ENCODE measurements at regions not wholly inside any gene's neighbourhood (a gene's known extent, or its start where the extent isn't known, plus 50 kb on each side); places are given as distances from the start of the nearest gene placed in this dataset.

DNA sequence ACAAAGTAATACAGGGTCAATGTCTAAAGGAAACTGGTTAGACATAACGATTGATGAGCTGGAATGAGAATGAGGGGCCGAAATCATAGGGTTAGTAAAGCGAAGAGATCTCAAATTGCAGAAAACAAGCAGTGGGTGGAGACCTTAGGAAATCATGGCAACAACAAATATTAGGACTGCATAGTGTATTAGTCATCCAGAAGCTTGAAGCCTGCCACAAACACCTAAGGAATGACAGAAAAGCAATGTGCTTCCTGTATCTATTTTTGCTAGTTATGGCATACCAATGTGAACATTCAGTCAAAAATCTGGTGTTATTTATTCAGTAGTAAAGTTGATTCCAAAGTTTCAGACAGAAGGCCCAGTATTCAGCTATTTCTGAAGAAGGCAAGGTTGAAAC, 410.9 kb upstream of the CT83 start:
- Histone ChIP-seq H3K4me1 (ENCODE audit: control extremely low read depth in 1 of 4, control insufficient read depth in 4 of 4, insufficient read depth in 4 of 4, low read length in 3 of 4) (no peaks in the 10 kb centered on the region), H3K4me3 (ENCODE audit: control insufficient read depth in 1 of 7, extremely low read depth in 1 of 7, insufficient read depth in 4 of 7, low read depth in 2 of 7, low read length in 6 of 7) (no peak overlapping the region), H3K27ac (ENCODE audit: insufficient read depth in 1 of 2, low read depth in 1 of 2, low read length in 2 of 2, poor library complexity in 1 of 2, severe bottlenecking in 2 of 2) (no peak overlapping the region), H3K27me3 (replicated peaks in 2 of 5; ENCODE audit: control insufficient read depth in 4 of 5, insufficient read depth in 5 of 5, low read length in 4 of 5) (no peaks in the 10 kb centered on the region), H3K36me3 (ENCODE audit: control insufficient read depth in 4 of 4, insufficient read depth in 4 of 4, low read length in 3 of 4) (no peaks in the 10 kb centered on the region), H3K9me3 (ENCODE audit: control extremely low read depth in 1 of 5, control insufficient read depth in 4 of 5, insufficient read depth in 2 of 5, low read depth in 1 of 5, low read length in 4 of 5) (no peaks in the 10 kb centered on the region)
- ChIA-PET POLR2A (no interaction called here), CTCF (no interaction called here)
- DNase-seq: no peak
- WGBS (ENCODE audit: insufficient coverage): 83% methylated on average over 3 of the region's 3 CpGs

DNA sequence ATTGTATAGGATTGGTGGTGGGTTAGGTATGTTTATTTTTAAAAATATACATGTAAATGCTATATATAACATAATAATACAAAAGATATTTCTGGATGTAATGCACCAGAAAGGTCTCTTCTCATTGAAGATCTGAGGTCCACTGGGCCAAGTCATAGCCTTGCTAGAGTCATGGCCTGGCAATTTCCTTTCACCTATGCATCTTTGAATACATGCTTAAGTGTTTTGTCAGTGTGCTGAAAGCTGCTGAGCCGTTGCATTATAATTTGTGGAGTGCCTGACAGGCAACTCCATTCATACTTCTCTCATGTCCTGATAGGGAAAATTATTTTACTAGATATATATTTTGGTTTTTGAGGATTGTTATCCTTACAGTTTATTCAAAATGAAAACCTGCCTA, 410.2 kb upstream of the CT83 start:
- WGBS (ENCODE audit: insufficient coverage): no CpG with 5 or more reads among the region's 1 CpG
- ChIA-PET CTCF (no interaction called here), POLR2A (no interaction called here)
- H3K27ac ChIP-seq (ENCODE audit: insufficient read depth in 1 of 2, low read depth in 1 of 2, low read length in 2 of 2, poor library complexity in 1 of 2, severe bottlenecking in 2 of 2): no peak overlapping the region
- no peak overlapping the region for H3K4me3 ChIP-seq (ENCODE audit: control insufficient read depth in 1 of 7, extremely low read depth in 1 of 7, insufficient read depth in 4 of 7, low read depth in 2 of 7, low read length in 6 of 7)
- no peaks in the 10 kb centered on the region for H3K27me3 ChIP-seq (replicated peaks in 2 of 5; ENCODE audit: control insufficient read depth in 4 of 5, insufficient read depth in 5 of 5, low read length in 4 of 5)
- no peak for DNase-seq
- H3K36me3 ChIP-seq (ENCODE audit: control insufficient read depth in 4 of 4, insufficient read depth in 4 of 4, low read length in 3 of 4): no peaks in the 10 kb centered on the region
- H3K4me1 ChIP-seq (ENCODE audit: control extremely low read depth in 1 of 4, control insufficient read depth in 4 of 4, insufficient read depth in 4 of 4, low read length in 3 of 4): no peaks in the 10 kb centered on the region
- H3K9me3 ChIP-seq (ENCODE audit: control extremely low read depth in 1 of 5, control insufficient read depth in 4 of 5, insufficient read depth in 2 of 5, low read depth in 1 of 5, low read length in 4 of 5): no peaks in the 10 kb centered on the region

DNA sequence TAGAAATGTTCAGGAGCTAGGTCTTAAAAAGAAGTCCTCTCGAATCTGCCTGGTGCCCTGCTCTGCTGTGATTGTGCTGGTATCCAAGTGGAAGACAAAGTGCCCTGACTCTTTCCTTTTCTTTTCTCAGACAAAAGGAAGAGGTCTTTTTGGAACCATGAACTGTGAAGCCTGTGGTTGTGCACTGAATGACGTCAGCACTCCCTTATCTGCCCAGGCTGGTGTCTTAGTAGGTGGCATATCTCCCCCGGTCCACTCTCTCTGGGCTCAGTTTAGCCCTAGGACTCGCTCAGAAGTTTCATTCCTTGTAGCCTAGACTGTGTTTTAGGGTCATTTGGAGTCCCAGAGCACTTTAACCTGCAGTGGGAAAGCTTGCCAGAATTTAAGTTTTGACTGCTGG, 400.3 kb upstream of the CT83 start:
- 67% methylated on average over 4 of the region's 4 CpGs for WGBS (ENCODE audit: insufficient coverage)
- CTCF ChIA-PET: no interaction called here
- no peaks in the 10 kb centered on the region for H3K9me3 ChIP-seq (ENCODE audit: control extremely low read depth in 1 of 5, control insufficient read depth in 4 of 5, insufficient read depth in 2 of 5, low read depth in 1 of 5, low read length in 4 of 5)
- no peak overlapping the region for H3K27ac ChIP-seq (ENCODE audit: insufficient read depth in 1 of 2, low read depth in 1 of 2, low read length in 2 of 2, poor library complexity in 1 of 2, severe bottlenecking in 2 of 2)
- no peak overlapping the region for H3K4me3 ChIP-seq (ENCODE audit: control insufficient read depth in 1 of 7, extremely low read depth in 1 of 7, insufficient read depth in 4 of 7, low read depth in 2 of 7, low read length in 6 of 7)
- H3K36me3 ChIP-seq (ENCODE audit: control insufficient read depth in 4 of 4, insufficient read depth in 4 of 4, low read length in 3 of 4): no peaks in the 10 kb centered on the region
- no peak for DNase-seq
- POLR2A ChIA-PET: interaction anchor here (0.6 kb wide), 1 partner anchor 329 kb away, joined by 3 read pairs; no protein-coding TSS in a partner anchor
- H3K4me1 ChIP-seq (ENCODE audit: control extremely low read depth in 1 of 4, control insufficient read depth in 4 of 4, insufficient read depth in 4 of 4, low read length in 3 of 4): no peaks in the 10 kb centered on the region
- no peaks in the 10 kb centered on the region for H3K27me3 ChIP-seq (replicated peaks in 2 of 5; ENCODE audit: control insufficient read depth in 4 of 5, insufficient read depth in 5 of 5, low read length in 4 of 5)

DNA sequence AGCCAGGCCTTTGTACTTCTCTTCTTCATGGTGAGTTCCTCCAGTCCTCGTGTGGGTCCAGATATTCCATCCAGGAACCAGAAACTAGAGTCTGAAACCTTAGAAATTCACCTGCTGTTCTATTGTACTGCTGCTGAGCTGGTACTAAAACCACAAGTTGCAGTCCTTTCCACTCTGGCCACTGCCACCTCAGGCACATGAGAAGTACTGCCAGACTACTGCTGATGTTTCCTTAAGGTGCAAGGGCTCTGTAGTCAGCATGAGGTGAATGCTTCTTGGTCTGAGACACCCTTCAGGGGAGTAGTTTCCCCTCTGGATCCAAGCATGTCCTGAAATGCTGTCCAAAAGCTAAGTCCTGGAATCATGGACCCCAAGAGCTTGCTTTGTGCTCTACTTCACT, 399.6 kb upstream of the CT83 start:
- H3K4me3 ChIP-seq (ENCODE audit: control insufficient read depth in 1 of 7, extremely low read depth in 1 of 7, insufficient read depth in 4 of 7, low read depth in 2 of 7, low read length in 6 of 7): no peak overlapping the region
- no peaks in the 10 kb centered on the region for H3K9me3 ChIP-seq (ENCODE audit: control extremely low read depth in 1 of 5, control insufficient read depth in 4 of 5, insufficient read depth in 2 of 5, low read depth in 1 of 5, low read length in 4 of 5)
- CTCF ChIA-PET: no interaction called here
- DNase-seq: no peak
- 75% methylated on average over 1 of the region's 1 CpG for WGBS (ENCODE audit: insufficient coverage)
- no peaks in the 10 kb centered on the region for H3K36me3 ChIP-seq (ENCODE audit: control insufficient read depth in 4 of 4, insufficient read depth in 4 of 4, low read length in 3 of 4)
- no peaks in the 10 kb centered on the region for H3K27me3 ChIP-seq (replicated peaks in 2 of 5; ENCODE audit: control insufficient read depth in 4 of 5, insufficient read depth in 5 of 5, low read length in 4 of 5)
- H3K27ac ChIP-seq (ENCODE audit: insufficient read depth in 1 of 2, low read depth in 1 of 2, low read length in 2 of 2, poor library complexity in 1 of 2, severe bottlenecking in 2 of 2): no peak overlapping the region
- POLR2A ChIA-PET: no interaction called here
- H3K4me1 ChIP-seq (ENCODE audit: control extremely low read depth in 1 of 4, control insufficient read depth in 4 of 4, insufficient read depth in 4 of 4, low read length in 3 of 4): no peaks in the 10 kb centered on the region

DNA sequence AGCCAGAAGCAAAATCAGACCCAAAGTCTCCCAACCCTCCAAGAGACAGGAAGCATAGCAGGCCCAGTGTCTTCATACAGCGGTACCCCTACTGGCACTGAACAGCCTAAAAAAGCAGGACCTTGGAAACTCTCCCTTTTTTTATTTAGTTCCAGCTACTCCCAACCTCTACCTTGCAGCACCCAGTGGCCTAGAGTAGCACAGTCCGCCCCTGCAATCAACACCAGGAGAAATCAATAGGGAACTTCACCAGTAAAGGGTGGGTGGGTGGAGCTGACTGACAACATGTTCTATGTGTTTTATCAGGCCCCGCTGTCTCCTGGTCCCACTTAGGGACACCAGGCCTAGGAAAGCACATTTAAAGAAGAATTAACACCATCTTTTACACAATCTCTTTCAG, 378.5 kb upstream of the CT83 start:
- WGBS (ENCODE audit: insufficient coverage): no CpG with 5 or more reads among the region's 3 CpGs
- Histone ChIP-seq H3K9me3 (ENCODE audit: control extremely low read depth in 1 of 5, control insufficient read depth in 4 of 5, insufficient read depth in 2 of 5, low read depth in 1 of 5, low read length in 4 of 5) (peaks cover 0 to 1% (median 0%) of the 10 kb centered on the region in 5 experiments), H3K36me3 (ENCODE audit: control insufficient read depth in 4 of 4, insufficient read depth in 4 of 4, low read length in 3 of 4) (no peaks in the 10 kb centered on the region), H3K4me1 (ENCODE audit: control extremely low read depth in 1 of 4, control insufficient read depth in 4 of 4, insufficient read depth in 4 of 4, low read length in 3 of 4) (no peaks in the 10 kb centered on the region), H3K27me3 (replicated peaks in 2 of 5; ENCODE audit: control insufficient read depth in 4 of 5, insufficient read depth in 5 of 5, low read length in 4 of 5) (no peaks in the 10 kb centered on the region), H3K4me3 (ENCODE audit: control insufficient read depth in 1 of 7, extremely low read depth in 1 of 7, insufficient read depth in 4 of 7, low read depth in 2 of 7, low read length in 6 of 7) (no peak overlapping the region), H3K27ac (ENCODE audit: insufficient read depth in 1 of 2, low read depth in 1 of 2, low read length in 2 of 2, poor library complexity in 1 of 2, severe bottlenecking in 2 of 2) (no peak overlapping the region)
- POLR2A ChIA-PET: no interaction called here
- CTCF ChIA-PET: no interaction called here
- DNase-seq: no peak

DNA sequence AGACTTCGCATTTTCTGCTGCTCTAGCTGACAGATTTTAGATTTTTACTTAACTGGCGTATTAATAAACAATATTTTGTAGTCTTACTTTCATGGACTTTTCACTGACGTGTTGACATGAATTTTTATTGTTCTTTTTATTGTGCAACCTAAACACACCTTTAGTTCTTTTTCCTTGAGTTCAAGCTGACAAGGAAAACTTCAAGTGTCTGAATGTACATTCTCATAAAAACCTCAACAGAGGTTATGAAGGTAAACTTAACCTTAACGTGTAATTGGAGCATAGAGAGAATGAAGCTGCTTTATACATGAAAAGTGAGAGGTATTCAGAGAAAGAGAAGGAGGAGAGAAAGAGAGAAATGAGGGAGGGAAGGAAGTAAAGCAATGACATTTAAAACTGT, 364.3 kb upstream of the CT83 start:
- no peak for DNase-seq
- Histone ChIP-seq H3K9me3 (ENCODE audit: control extremely low read depth in 1 of 5, control insufficient read depth in 4 of 5, insufficient read depth in 2 of 5, low read depth in 1 of 5, low read length in 4 of 5) (no peaks in the 10 kb centered on the region), H3K36me3 (ENCODE audit: control insufficient read depth in 4 of 4, insufficient read depth in 4 of 4, low read length in 3 of 4) (no peaks in the 10 kb centered on the region), H3K27me3 (replicated peaks in 2 of 5; ENCODE audit: control insufficient read depth in 4 of 5, insufficient read depth in 5 of 5, low read length in 4 of 5) (no peaks in the 10 kb centered on the region), H3K4me3 (ENCODE audit: control insufficient read depth in 1 of 7, extremely low read depth in 1 of 7, insufficient read depth in 4 of 7, low read depth in 2 of 7, low read length in 6 of 7) (no peak overlapping the region), H3K27ac (ENCODE audit: insufficient read depth in 1 of 2, low read depth in 1 of 2, low read length in 2 of 2, poor library complexity in 1 of 2, severe bottlenecking in 2 of 2) (no peak overlapping the region), H3K4me1 (ENCODE audit: control extremely low read depth in 1 of 4, control insufficient read depth in 4 of 4, insufficient read depth in 4 of 4, low read length in 3 of 4) (no peaks in the 10 kb centered on the region)
- ChIA-PET POLR2A (no interaction called here), CTCF (no interaction called here)
- WGBS (ENCODE audit: insufficient coverage): no CpG with 5 or more reads among the region's 4 CpGs

DNA sequence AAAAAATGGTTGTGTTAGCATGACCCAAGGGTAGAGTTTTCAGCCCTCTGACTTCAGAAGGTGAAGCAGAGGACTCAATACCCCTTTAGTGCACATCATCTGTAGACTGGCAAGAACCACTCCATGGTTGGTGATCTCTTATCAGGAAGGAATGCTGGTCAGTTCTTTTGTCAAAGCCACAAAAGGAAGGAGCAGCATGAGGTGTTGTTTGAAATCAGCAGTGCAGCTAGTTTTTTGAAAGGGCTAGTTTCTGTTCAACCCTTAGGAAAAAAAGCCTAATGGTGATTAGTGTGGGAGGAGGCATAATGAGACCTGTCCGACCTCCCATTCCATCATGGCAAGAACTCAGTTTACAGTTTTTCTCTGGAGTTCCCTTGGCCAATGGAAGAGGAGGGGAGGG, 362.0 kb upstream of the CT83 start:
- Histone ChIP-seq H3K27me3 (replicated peaks in 2 of 5; ENCODE audit: control insufficient read depth in 4 of 5, insufficient read depth in 5 of 5, low read length in 4 of 5) (no peaks in the 10 kb centered on the region), H3K4me1 (ENCODE audit: control extremely low read depth in 1 of 4, control insufficient read depth in 4 of 4, insufficient read depth in 4 of 4, low read length in 3 of 4) (no peaks in the 10 kb centered on the region), H3K27ac (ENCODE audit: insufficient read depth in 1 of 2, low read depth in 1 of 2, low read length in 2 of 2, poor library complexity in 1 of 2, severe bottlenecking in 2 of 2) (no peak overlapping the region), H3K4me3 (ENCODE audit: control insufficient read depth in 1 of 7, extremely low read depth in 1 of 7, insufficient read depth in 4 of 7, low read depth in 2 of 7, low read length in 6 of 7) (no peak overlapping the region), H3K9me3 (ENCODE audit: control extremely low read depth in 1 of 5, control insufficient read depth in 4 of 5, insufficient read depth in 2 of 5, low read depth in 1 of 5, low read length in 4 of 5) (no peaks in the 10 kb centered on the region), H3K36me3 (ENCODE audit: control insufficient read depth in 4 of 4, insufficient read depth in 4 of 4, low read length in 3 of 4) (no peaks in the 10 kb centered on the region)
- WGBS (ENCODE audit: insufficient coverage): 60% methylated on average over 1 of the region's 1 CpG
- no peak for DNase-seq
- ChIA-PET POLR2A (no interaction called here), CTCF (no interaction called here)

DNA sequence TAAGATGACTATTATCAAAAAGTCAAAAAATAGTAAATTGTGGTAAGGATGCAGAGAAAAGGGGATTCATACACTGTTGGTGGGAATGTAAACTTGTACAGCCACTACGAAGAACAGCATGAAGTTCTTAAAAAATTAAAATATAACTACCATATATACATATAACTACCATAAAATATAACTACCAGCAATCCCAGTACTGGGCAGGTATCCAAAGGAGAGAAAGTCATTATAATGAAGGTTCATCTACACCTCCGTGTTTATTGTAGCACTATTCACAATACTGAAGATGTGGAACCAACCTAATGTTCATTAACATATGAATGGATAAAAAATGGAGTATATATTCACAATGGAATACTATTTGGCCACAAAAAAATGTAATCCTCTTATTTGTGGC, 360.9 kb upstream of the CT83 start:
- no peak for DNase-seq
- ChIA-PET POLR2A (no interaction called here), CTCF (no interaction called here)
- Histone ChIP-seq H3K9me3 (ENCODE audit: control extremely low read depth in 1 of 5, control insufficient read depth in 4 of 5, insufficient read depth in 2 of 5, low read depth in 1 of 5, low read length in 4 of 5) (no peaks in the 10 kb centered on the region), H3K27me3 (replicated peaks in 2 of 5; ENCODE audit: control insufficient read depth in 4 of 5, insufficient read depth in 5 of 5, low read length in 4 of 5) (no peaks in the 10 kb centered on the region), H3K4me1 (ENCODE audit: control extremely low read depth in 1 of 4, control insufficient read depth in 4 of 4, insufficient read depth in 4 of 4, low read length in 3 of 4) (no peaks in the 10 kb centered on the region), H3K27ac (ENCODE audit: insufficient read depth in 1 of 2, low read depth in 1 of 2, low read length in 2 of 2, poor library complexity in 1 of 2, severe bottlenecking in 2 of 2) (no peak overlapping the region), H3K4me3 (ENCODE audit: control insufficient read depth in 1 of 7, extremely low read depth in 1 of 7, insufficient read depth in 4 of 7, low read depth in 2 of 7, low read length in 6 of 7) (no peak overlapping the region), H3K36me3 (ENCODE audit: control insufficient read depth in 4 of 4, insufficient read depth in 4 of 4, low read length in 3 of 4) (no peaks in the 10 kb centered on the region)
- no CpG with 5 or more reads among the region's 2 CpGs for WGBS (ENCODE audit: insufficient coverage)
